GM18520 (cell line): ENCODE measurements at regions not wholly inside any gene's neighbourhood (a gene's known extent, or its start where the extent isn't known, plus 50 kb on each side); places are given as distances from the start of the nearest gene placed in this dataset.

ENCODE experiments used
- ATAC-seq: cut with Tn5 transposase; IDR thresholded peaks from one replicate; pipeline ENCODE4 v1.9.1; 2021; ENCODE audit not compliant: unreplicated experiment

GRCh38 chr4:159003420-159004253 lies 99.2 kb upstream of the RAPGEF2 start:
- ATAC-seq, result no peak

GRCh38 chr4:159006202-159006601 lies 96.7 kb upstream of the RAPGEF2 start:
- ATAC-seq, result no peak

- no peak for ATAC-seq
Measured at GRCh38 chr4:159008671-159009070, 94.2 kb upstream of the RAPGEF2 start.

- no peak for ATAC-seq
Measured at GRCh38 chr4:159009521-159009920, 93.4 kb upstream of the RAPGEF2 start.

- no peak for ATAC-seq
Measured at GRCh38 chr4:159010100-159010499, 92.8 kb upstream of the RAPGEF2 start.

GRCh38 chr4:159010563-159011260 lies 92.2 kb upstream of the RAPGEF2 start:
- no peak for ATAC-seq

GRCh38 chr4:159012381-159012780 lies 90.5 kb upstream of the RAPGEF2 start:
- ATAC-seq, result no peak

- no peak for ATAC-seq
Measured at GRCh38 chr4:159013692-159014091, 89.2 kb upstream of the RAPGEF2 start.

GRCh38 chr4:159014859-159015258 lies 88.0 kb upstream of the RAPGEF2 start:
- ATAC-seq, result no peak

- no peak for ATAC-seq
Measured at GRCh38 chr4:159015841-159016240, 87.0 kb upstream of the RAPGEF2 start.

GRCh38 chr4:159016593-159017024 lies 86.3 kb upstream of the RAPGEF2 start:
- ATAC-seq, result no peak

GRCh38 chr4:159017323-159018026 lies 85.4 kb upstream of the RAPGEF2 start:
- ATAC-seq, result peak; percentile 14

- ATAC-seq, result peak; percentile 89
Measured at GRCh38 chr4:159018062-159018629, 84.7 kb upstream of the RAPGEF2 start.

GRCh38 chr4:159019356-159019755 lies 83.5 kb upstream of the RAPGEF2 start:
- ATAC-seq, result no peak

GRCh38 chr4:159021597-159022385 lies 81.1 kb upstream of the RAPGEF2 start:
- ATAC-seq, result no peak

GRCh38 chr4:159023741-159024140 lies 79.1 kb upstream of the RAPGEF2 start:
- ATAC-seq, result no peak

GRCh38 chr4:159024266-159024665 lies 78.6 kb upstream of the RAPGEF2 start:
- ATAC-seq, result no peak

- no peak for ATAC-seq
Measured at GRCh38 chr4:159024828-159025227, 78.1 kb upstream of the RAPGEF2 start.

GRCh38 chr4:159026329-159026728 lies 76.5 kb upstream of the RAPGEF2 start:
- no peak for ATAC-seq

- ATAC-seq, result peak; percentile 68
Measured at GRCh38 chr4:159027535-159027934, 75.3 kb upstream of the RAPGEF2 start.

GRCh38 chr4:159029481-159029880 lies 73.4 kb upstream of the RAPGEF2 start:
- no peak for ATAC-seq
